ENCODE measurements at regions not wholly inside any gene's neighbourhood (a gene's known extent, or its start where the extent isn't known, plus 50 kb on each side); places are given as distances from the start of the nearest gene placed in this dataset.
"Not testable (repeated sequence)": the region's sequence is repeated elsewhere in the genome, so short reads cannot be mapped to it uniquely, and the experiment has no call there.

DNA sequence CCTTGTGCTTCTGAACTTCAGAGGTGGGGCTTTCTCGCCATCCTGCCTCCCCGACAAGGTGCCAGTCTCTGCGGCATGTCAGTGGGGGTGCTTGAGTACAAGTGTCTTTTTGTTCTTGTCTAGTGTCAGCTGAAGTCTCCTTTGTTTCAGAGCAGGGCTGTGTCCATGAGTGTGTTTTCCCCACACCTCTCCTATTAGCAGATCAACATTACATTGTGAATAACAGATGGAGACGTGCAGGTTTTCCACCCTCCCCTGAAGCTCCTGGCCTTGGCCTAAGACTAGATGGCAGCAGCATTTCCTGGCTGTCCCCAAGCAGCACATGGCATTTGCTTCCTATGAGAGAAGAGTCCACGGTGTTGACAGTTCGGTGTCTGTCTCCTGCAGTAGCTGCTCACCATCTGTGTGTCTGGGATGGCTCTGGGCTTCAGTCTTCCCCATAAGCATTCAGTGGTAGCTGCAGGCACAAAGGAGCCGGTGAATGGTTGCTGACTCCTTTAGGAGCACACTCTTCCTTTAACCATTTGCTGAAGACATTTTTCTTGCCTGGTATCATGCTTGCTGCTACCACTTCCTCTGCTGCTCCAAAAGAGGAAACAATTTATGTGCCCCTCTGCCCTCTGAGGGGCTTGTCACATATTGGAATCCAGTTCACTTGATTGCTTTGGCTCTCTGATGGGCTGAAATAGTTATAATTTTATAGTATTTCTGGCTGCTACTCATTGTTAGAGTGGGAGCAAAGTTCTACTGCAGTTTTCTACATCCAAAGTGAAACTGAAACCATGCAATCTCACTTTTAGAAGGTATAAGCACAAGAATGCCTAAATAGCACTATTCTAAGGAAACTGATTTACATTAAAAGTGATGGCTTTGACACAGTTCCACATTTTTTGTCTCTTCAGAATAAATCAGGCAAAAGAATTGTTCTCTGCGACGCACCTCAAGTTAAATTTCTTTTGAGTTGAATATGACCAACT, 913.0 kb downstream of the C6orf118 start:
- DNase-seq (ENCODE audit: low spot score), result peak; percentile 8

- no peak for DNase-seq (ENCODE audit: low spot score)
Observed at GRCh38 chr6:164379795-164380194, 929.6 kb downstream of the C6orf118 start.

DNA sequence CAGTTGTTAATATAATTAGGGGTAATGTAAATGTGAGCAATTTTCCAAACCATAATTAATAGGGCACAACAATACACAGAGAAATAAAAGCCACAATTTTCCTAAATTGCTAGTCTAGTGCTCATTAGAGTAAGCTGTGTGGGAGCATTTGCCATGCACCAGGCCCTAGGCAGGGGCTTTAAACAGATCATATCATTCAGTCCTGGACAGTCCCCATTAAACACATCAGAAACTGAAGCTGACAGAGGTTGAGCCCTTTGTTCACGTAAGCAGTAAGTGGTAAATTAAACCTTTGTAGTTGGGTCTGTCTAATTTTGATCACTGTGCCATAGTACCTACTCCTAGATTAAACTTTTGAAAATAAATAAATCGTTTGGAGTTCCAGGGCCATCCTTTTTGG, 931.1 kb downstream of the C6orf118 start:
- DNase-seq (ENCODE audit: low spot score), result no peak

DNA sequence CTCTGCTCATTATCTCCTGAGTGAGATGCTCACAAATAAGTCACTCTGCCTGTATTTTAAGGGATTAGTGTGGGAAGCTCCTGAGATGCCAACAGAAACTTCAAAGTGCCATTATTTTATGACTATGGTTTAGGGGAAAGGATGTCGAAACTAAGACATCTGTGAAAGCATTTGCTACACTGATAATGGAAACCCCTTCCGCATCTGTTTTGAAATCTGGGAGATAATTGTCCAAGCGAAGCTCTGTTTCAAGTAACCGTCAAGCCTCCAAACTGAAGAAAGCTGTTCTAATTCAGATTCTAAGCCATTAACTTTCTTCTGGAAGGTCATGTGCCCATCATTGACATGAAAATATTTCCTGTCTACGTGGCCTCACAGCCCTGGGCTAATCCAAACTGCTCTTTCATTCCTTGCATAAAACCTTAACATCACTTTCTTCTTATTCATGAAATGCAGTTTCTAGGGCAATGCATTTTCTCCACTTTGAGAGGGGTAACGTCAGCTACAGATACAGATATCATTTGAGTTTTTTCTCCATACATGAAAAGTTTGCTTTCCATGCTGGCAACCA, 932.0 kb downstream of the C6orf118 start:
- DNase-seq (ENCODE audit: low spot score), result no peak

GRCh38 chr6:164370773-164371172, 938.6 kb downstream of the C6orf118 start:
- DNase-seq (ENCODE audit: low spot score), result peak; percentile 62

DNA sequence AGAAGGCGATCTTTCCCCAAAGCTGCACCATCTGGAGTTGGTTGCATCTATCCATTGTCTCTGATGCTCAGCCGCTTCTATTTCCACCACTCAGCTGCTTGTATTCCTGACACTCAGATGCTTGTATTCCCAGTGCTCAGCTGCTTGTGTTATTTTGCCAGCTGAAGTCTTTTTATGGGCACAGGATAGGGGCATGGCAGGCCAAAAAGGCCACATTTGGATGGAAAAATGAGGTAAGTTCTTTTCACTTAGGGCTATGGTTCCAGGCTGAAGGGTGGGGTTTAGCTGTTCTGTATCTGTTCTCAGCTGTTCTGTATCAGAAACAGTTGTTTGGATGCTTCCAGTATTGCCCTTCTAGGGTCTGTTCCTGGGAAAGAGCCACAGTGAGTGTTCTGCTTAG, 944.9 kb downstream of the QKI start:
- no peak for DNase-seq (ENCODE audit: low spot score)

GRCh38 chr6:164359036-164359435, 944.5 kb downstream of the QKI start:
- DNase-seq (ENCODE audit: low spot score), result no peak

DNA sequence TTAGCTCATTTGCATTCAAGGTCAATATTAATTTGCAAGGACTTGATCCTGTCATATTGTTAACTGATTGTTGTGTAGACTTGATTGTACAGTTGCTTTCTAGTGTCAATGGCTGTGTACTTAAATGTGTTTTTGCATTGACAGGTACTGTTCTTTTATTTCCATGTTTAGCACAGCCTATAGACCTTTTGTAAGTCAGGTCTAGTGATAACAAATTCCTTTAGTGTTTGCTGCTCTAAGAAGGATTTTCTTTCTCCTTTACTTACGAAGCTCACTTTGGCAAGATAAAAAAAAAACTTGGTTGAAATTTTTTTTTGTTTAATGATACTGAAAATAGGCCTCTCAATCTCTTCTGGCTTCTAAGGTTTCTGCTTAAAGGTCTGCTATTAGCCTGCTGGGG, 942.3 kb downstream of the QKI start:
- no peak for DNase-seq (ENCODE audit: low spot score)

DNA sequence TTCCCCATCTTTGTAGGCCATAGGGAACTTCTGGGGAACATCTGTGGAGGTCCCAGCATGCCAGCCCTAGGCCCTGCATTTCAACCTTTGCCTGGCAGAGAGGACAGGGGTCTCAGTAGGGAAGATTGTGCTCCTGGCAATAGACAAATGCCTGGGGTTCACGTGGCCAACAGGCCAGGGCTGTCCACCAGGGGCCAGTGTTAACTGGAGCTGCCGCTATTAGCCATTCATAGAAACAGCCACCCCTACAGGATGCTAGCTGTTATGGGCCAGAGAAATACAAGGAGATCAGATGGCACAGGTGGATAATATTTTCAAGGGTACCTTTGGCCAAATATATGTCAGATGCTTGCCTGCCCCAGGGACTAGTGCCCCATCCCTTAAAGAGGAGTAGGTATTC, 932.9 kb downstream of the QKI start:
- no peak for DNase-seq (ENCODE audit: low spot score)

- no peak for DNase-seq (ENCODE audit: low spot score)
Observed at GRCh38 chr6:164346631-164347030, 932.1 kb downstream of the QKI start.

GRCh38 chr6:164345806-164346496, 931.4 kb downstream of the QKI start:
- no peak for DNase-seq (ENCODE audit: low spot score)

GRCh38 chr6:164345327-164345726, 930.8 kb downstream of the QKI start:
- DNase-seq (ENCODE audit: low spot score), result no peak

DNA sequence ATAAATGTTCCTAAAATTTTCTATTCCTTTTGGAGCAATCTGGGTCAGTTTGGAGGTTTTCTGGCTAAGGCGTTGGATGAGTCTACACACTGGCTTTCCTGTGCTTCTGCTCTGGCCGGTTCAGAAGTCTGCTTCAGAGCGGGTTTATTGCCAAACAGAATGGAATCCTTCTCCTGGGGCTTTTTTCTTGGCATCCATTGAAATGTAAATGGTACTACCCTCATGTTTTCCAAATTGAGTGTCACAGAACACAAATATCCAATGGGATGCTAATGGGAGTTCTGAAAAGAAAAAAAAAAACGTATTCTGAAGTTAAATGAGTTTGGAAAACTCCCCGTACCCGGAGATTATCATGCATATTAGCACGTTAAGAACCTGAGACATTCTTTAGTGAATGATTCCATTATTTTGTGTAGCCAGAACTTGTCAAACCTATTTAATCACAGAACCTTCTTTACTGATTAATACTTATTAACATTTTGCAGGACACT, 930.3 kb downstream of the QKI start:
- DNase-seq (ENCODE audit: low spot score), result no peak

DNA sequence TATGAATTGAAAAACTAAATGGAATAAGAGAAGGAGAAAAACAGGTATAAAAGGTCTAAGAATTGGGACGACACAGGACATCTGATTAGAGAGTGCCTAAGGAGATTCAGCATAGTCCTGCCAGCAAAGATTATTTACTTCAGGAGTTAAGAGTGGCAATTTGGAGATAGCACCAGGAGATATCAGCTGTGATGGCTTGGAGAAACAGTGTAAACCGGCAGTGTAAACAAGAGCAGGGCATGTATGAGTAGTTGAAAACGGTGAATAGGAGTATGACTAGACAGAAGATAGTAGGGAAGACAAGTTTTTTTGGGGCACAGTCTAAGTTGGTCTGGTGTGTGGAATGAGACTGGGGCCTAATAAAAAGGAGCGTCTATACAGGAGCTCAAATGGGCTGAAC, 924.9 kb downstream of the QKI start:
- DNase-seq (ENCODE audit: low spot score), result not testable (repeated sequence)

GRCh38 chr6:164337925-164338397, 923.4 kb downstream of the QKI start:
- DNase-seq (ENCODE audit: low spot score), result no peak

DNA sequence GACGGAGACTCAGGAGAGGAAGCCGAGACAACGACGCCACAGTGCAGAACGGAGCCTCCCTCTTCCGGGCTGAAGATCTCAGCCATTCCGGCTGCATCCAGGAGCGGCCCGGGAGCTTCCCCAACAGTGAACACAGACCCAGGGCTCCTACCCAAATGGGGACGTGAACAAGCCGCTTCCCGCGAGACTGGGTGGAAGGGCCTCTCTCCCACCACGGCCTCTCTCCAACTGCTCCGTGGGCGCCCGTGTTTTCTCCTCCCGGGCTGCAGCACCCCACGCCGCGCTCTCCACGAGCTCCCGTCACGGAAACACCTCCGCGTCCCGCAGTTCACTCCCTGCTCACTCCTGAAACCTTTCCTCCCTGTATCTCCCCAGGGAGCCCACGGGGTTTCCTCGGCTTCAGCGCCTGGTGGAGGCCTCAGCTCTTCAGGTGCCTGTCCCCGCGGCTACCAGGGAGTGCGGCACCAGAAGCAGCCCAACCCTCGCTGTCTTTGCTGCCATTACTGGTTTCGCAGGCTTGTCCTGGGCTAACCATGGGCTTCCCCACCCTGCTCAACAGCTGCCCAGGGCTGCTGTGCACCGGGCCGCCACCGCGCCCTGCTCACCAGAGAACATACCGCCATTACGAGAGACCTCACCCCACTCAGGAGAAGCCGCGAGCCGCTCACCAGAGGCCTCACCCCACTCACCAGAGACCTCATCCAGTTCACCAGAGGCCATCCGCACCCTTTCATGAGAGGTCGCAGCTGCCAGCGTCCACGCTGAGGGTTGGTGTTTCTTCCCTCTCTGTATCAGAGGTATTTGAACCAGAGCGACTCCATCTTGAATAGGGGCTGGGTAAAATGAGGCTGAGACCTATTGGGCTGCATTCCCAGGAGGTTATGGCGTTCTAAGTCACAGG, 922.8 kb downstream of the QKI start:
- no peak for DNase-seq (ENCODE audit: low spot score)

- DNase-seq (ENCODE audit: low spot score), result no peak
Observed at GRCh38 chr6:164336455-164336854, 921.9 kb downstream of the QKI start.

GRCh38 chr6:164331026-164331425, 916.5 kb downstream of the QKI start:
- no peak for DNase-seq (ENCODE audit: low spot score)

GRCh38 chr6:164325168-164325567, 910.6 kb downstream of the QKI start:
- DNase-seq (ENCODE audit: low spot score), result no peak

- peak; percentile 50 for DNase-seq (ENCODE audit: low spot score)
Observed at GRCh38 chr6:164322533-164322932, 908.0 kb downstream of the QKI start.

- DNase-seq (ENCODE audit: low spot score), result no peak
Observed at GRCh38 chr6:164321297-164321696, 906.8 kb downstream of the QKI start.
